Vagina (tissue), 2 donors: ENCODE measurements at regions not wholly inside any gene's neighbourhood (a gene's known extent, or its start where the extent isn't known, plus 50 kb on each side); places are given as distances from the start of the nearest gene placed in this dataset.

ENCODE experiments used
- DNase-seq, 2 donors: peaks; one replicate each; pipeline ENCODE4 v3.0.0-alpha.2; 2017; ENCODE audit errors: extremely low spot score in 2 of 2
- H3K27ac ChIP-seq: fragments of 200-600 bp; sonication (generic); one replicate; pipeline ENCODE4 v1.5.1; 2019
- H3K27me3 ChIP-seq: fragments of 200-600 bp; sonication (generic); one replicate; pipeline ENCODE4 v1.5.1; 2019
- H3K36me3 ChIP-seq, 2 donors: fragments of 200-600 bp; sonication (generic); one replicate each; pipeline ENCODE4 v1.5.1; 2017 to 2019
- H3K4me1 ChIP-seq: fragments of 200-600 bp; sonication (generic); one replicate; pipeline ENCODE4 v1.5.1; 2019
- H3K4me3 ChIP-seq, 2 donors: fragments of 200-600 bp; sonication (generic); 1 replicate in 1 of 2; 2 replicates in 1 of 2; pipeline ENCODE4 v1.5.1; 2016 to 2019
- H3K9me3 ChIP-seq: fragments of 200-600 bp; sonication (generic); one replicate; pipeline ENCODE4 v1.5.1; 2019
- POLR2A ChIP-seq, 2 donors: fragments of 450-650 bp; IDR thresholded peaks; one replicate each; pipeline ENCODE4 v1.6.1; 2017; ENCODE audit warnings: antibody characterized with exemption in 2 of 2, mild to moderate bottlenecking in 2 of 2, moderate library complexity in 2 of 2
- POLR2AphosphoS5 ChIP-seq, 2 donors: sonication (generic); formaldehyde crosslinking; IDR thresholded peaks; one replicate each; pipeline ENCODE4 v1.9.0; 2017; ENCODE audit warnings: antibody characterized with exemption in 2 of 2, mild to moderate bottlenecking in 2 of 2, low read depth in 1 of 2; ENCODE audit not compliant: insufficient read depth in 1 of 2
- intact Hi-C: fragments of 100-400 bp; cut with DNase I; formaldehyde crosslinking; loops from one replicate; pipeline ENCODE4 v1.15.1; 2023
- TF ChIP-seq, protein P1 (sequence below), 3 experiments: fragments of 450-650 bp in 2 of 3; fragments of 200-600 bp in 1 of 3; sonication (generic) in 1 of 3; IDR thresholded peaks; one replicate each; pipeline ENCODE4 v1.5.1; 2017 to 2019; ENCODE audit warnings: antibody characterized with exemption in 3 of 3, mild to moderate bottlenecking in 2 of 3, moderate library complexity in 2 of 3

DNA sequence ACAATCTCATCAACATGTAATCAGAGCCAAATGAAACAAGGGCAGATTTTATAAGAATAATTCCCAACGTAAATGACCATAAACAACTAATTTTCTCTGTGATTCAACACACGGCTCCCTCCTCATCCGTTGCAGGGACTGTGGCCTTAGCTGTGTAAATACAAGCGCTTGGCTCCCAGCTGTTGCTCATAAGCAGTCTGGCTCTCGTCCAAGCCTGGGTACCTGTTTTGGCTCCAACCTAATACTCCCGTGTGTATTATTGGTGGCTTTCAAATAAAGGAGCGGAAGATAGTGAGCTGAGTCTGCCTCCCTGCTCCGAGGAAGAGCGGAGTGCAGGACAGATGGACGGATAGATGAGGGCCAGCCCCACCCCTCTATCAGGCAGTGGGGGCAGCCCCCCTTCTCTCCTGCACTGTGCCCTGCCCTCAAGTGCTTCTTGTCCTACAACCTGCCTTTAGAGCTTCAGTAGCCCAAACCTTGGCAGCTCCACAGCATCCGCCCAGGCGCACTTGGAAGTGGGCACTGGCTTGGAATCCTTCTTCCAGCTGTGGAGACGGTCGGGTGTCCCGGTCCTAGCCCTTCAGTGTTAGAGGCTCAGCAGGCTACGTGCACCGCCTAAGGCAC lies 670.9 kb downstream of the BRD1 start:
- Histone ChIP-seq H3K36me3 (no peaks in the 10 kb centered on the region), H3K27ac (no peak overlapping the region), H3K4me3 (no peak overlapping the region), H3K9me3 (no peaks in the 10 kb centered on the region), H3K27me3 (no peaks in the 10 kb centered on the region), H3K4me1 (no peaks in the 10 kb centered on the region)
- TF ChIP-seq POLR2A (IDR thresholded peaks at IDR 0.05) (no peak), POLR2AphosphoS5 (IDR thresholded peaks at IDR 0.05; ENCODE audit: insufficient read depth in 1 of 2, low read depth in 1 of 2) (no peak)
- TF ChIP-seq, protein P1, sequence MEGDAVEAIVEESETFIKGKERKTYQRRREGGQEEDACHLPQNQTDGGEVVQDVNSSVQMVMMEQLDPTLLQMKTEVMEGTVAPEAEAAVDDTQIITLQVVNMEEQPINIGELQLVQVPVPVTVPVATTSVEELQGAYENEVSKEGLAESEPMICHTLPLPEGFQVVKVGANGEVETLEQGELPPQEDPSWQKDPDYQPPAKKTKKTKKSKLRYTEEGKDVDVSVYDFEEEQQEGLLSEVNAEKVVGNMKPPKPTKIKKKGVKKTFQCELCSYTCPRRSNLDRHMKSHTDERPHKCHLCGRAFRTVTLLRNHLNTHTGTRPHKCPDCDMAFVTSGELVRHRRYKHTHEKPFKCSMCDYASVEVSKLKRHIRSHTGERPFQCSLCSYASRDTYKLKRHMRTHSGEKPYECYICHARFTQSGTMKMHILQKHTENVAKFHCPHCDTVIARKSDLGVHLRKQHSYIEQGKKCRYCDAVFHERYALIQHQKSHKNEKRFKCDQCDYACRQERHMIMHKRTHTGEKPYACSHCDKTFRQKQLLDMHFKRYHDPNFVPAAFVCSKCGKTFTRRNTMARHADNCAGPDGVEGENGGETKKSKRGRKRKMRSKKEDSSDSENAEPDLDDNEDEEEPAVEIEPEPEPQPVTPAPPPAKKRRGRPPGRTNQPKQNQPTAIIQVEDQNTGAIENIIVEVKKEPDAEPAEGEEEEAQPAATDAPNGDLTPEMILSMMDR (IDR thresholded peaks at IDR 0.05): no peak
- intact Hi-C loops: no loop called here
- no peak for DNase-seq

DNA sequence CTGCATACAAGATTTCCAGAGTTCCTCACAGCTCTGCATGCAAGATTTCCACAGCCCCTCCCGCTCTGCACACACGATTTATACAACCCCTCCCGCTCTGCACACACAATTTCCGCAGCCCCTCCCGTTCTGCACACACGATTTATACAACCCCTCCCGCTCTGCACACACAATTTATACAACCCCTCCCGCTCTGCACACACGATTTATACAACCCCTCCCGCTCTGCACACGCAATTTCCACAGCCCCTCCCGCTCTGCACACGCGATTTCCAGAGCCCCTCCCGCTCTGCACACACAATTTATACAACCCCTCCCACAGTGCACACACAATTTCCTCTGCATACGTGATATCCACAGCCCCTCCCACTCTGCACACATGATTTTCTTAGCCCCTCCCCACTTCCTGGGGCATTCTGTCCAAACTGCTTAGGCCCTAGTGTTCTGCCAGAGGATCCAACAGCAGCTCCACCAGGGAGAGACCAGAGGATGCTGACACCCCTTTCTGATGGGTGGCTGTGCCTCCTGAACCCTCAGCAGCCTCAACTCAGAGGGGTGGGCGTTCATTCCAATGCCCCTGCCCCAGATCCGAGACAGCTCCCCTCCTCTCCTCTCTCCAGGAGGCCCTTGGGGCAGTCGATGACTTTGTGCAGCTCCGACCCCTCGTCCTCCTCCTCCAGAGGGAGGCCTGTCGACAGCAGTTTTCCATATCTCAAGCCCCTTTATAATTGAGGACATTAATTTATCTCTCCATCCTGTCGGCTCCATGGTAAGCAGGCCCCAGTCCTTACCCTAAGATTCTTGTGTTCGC lies 671.7 kb downstream of the BRD1 start:
- TF ChIP-seq, protein P1 (IDR thresholded peaks at IDR 0.05): no peak
- TF ChIP-seq POLR2A (IDR thresholded peaks at IDR 0.05) (no peak), POLR2AphosphoS5 (IDR thresholded peaks at IDR 0.05; ENCODE audit: insufficient read depth in 1 of 2, low read depth in 1 of 2) (no peak)
- intact Hi-C loops: no loop called here
- no peaks in the 10 kb centered on the region for H3K9me3 ChIP-seq
- no peak overlapping the region for H3K27ac ChIP-seq
- no peak overlapping the region for H3K4me3 ChIP-seq
- no peak for DNase-seq
- H3K27me3 ChIP-seq: no peaks in the 10 kb centered on the region
- H3K36me3 ChIP-seq: no peaks in the 10 kb centered on the region
- no peaks in the 10 kb centered on the region for H3K4me1 ChIP-seq

DNA sequence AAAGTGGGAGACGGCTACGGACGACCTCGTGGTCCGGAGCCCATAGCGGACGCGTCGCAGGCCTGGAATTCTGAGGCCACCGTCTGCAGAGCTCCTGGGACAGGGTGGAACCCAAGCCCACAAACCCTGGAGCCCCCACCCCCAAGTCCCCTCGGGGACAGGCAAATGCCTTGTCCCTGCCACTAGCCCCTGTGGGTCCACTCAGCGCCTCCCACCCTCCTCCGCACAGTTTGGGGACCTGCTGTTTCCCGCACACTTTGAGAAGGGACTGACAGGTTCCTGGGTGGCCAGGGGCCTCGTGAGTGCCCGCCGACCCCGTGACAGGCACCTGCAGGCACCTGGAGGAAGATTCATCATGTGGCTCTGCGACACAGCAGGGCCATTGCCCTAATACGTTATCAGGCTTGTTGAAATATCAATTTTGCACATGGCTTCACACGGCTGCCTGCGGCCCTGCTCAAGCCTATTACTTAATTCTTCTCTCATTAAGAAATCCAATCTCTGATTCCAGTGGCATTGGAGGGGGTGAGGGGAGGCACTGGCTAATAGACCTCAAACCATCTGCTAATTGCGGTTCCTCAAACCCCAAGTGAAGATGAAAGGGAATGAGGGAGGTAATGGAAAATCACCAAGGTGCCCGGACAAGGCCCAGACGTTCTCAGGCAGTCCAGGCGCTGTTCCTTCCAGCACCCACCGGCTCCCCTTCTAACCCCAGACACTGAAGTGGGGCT lies 672.5 kb downstream of the BRD1 start:
- TF ChIP-seq POLR2AphosphoS5 (IDR thresholded peaks at IDR 0.05; ENCODE audit: insufficient read depth in 1 of 2, low read depth in 1 of 2) (no peak), POLR2A (IDR thresholded peaks at IDR 0.05) (no peak)
- TF ChIP-seq, protein P1 (IDR thresholded peaks at IDR 0.05): no peak
- no peak overlapping the region for H3K27ac ChIP-seq
- DNase-seq: no peak
- intact Hi-C loops: no loop called here
- no peak overlapping the region for H3K4me3 ChIP-seq
- no peaks in the 10 kb centered on the region for H3K9me3 ChIP-seq
- H3K4me1 ChIP-seq: no peaks in the 10 kb centered on the region
- H3K36me3 ChIP-seq: no peaks in the 10 kb centered on the region
- no peaks in the 10 kb centered on the region for H3K27me3 ChIP-seq

DNA sequence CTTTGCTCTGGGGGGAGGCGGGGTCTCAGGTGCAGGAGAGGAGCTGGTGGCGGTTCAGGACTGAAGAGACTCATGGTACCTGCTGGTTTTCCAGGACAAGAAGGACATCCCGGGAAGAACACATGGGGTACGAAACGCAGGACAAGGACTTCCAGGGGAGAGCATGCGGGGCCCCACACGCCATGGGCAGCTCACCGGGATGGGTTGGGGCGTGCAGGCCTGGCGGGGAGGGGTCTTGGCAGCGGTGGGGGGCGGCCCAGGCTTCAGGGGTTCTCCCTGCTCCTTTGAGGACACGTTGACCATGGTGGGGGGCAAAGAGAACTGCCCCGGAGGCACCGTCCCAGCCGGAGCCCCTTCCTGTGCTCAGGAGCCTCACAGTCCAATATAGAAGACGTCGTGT lies 673.2 kb downstream of the BRD1 start:
- no peak for DNase-seq
- Histone ChIP-seq H3K4me1 (no peaks in the 10 kb centered on the region), H3K4me3 (no peak overlapping the region), H3K36me3 (no peaks in the 10 kb centered on the region), H3K27me3 (no peaks in the 10 kb centered on the region), H3K27ac (no peak overlapping the region), H3K9me3 (no peaks in the 10 kb centered on the region)
- TF ChIP-seq POLR2A (IDR thresholded peaks at IDR 0.05) (no peak), POLR2AphosphoS5 (IDR thresholded peaks at IDR 0.05; ENCODE audit: insufficient read depth in 1 of 2, low read depth in 1 of 2) (no peak)
- TF ChIP-seq, protein P1 (IDR thresholded peaks at IDR 0.05): no peak
- intact Hi-C loops: no loop called here
